ENCODE measurements at regions not wholly inside any gene's neighbourhood (a gene's known extent, or its start where the extent isn't known, plus 50 kb on each side); places are given as distances from the start of the nearest gene placed in this dataset.

- TF ChIP-seq POLR2A (IDR thresholded peaks at IDR 0.05) (no peak), CTCF (IDR thresholded peaks at IDR 0.05) (no peak), EP300 (IDR thresholded peaks at IDR 0.05) (no peak), POLR2AphosphoS5 (IDR thresholded peaks at IDR 0.05) (no peak)
These were observed 136.1 kb upstream of the RIOK3 start for GRCh38 chr18:23316988-23317387.

Measured in sigmoid colon (tissue), 4 donors.